ENCODE measurements at regions not wholly inside any gene's neighbourhood (a gene's known extent, or its start where the extent isn't known, plus 50 kb on each side); places are given as distances from the start of the nearest gene placed in this dataset.

DNA sequence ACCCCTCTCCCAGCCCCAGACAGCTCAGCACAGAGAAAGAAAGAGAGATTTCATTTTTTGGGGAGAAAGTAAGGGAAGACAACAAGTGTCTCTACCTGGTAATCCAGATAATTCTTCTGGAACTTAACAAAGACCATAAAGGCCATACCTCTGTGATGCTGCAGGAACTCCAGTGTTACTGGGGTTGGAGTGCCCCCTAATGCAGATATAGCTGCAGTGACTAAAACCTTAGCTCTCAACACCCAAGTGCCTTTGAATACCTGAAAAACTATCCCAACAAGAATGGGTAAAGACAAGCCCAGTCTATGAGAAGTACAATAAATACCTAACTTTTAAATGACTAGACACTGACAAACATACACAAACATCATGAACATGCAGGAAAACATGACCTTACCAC lies 365.3 kb upstream of the PTCHD4 start:
- TF ChIP-seq, protein P1, sequence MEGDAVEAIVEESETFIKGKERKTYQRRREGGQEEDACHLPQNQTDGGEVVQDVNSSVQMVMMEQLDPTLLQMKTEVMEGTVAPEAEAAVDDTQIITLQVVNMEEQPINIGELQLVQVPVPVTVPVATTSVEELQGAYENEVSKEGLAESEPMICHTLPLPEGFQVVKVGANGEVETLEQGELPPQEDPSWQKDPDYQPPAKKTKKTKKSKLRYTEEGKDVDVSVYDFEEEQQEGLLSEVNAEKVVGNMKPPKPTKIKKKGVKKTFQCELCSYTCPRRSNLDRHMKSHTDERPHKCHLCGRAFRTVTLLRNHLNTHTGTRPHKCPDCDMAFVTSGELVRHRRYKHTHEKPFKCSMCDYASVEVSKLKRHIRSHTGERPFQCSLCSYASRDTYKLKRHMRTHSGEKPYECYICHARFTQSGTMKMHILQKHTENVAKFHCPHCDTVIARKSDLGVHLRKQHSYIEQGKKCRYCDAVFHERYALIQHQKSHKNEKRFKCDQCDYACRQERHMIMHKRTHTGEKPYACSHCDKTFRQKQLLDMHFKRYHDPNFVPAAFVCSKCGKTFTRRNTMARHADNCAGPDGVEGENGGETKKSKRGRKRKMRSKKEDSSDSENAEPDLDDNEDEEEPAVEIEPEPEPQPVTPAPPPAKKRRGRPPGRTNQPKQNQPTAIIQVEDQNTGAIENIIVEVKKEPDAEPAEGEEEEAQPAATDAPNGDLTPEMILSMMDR (conservative IDR thresholded peaks at IDR 0.05; ENCODE audit: low read depth, low read length): peak; percentile 50; the same call in 1 of the 2 replicates
- TF ChIP-seq EZH2 (IDR thresholded peaks at IDR 0.05; ENCODE audit: low read length, unreplicated experiment): no peak
- TF ChIP-seq EZH2phosphoT487 (IDR thresholded peaks at IDR 0.05; ENCODE audit: borderline replicate concordance, low read length): no peak
- peak; percentile 55; the same call in 1 of the 2 replicates for ATAC-seq
- CTCF ChIA-PET: interaction anchor here (1.2 kb wide), 1 partner anchor 388 kb away, joined by 6 read pairs; no protein-coding TSS in a partner anchor

DNA sequence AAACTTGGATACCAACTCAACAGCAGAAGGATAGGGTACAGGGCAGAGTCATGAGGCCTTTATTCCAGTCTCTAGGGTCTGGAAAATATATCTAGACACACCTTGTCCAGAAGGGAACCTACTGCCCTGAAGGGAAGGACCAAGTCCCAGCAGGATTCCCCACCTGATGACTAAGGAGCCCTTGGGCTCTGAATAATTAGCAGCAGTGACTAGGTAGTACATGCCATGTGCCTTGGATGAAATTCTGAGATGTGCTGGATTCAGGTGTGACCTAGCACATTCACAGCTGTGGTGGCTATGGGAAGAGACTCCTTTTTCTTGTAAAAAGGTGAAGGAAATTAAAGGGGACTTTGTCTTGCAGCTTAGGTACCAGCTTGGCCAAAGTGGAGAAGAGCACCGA lies 364.3 kb upstream of the PTCHD4 start:
- H3K9me2 ChIP-seq (replicated peaks; ENCODE audit: low read length): no peaks in the 10 kb centered on the region
- no peaks in the 10 kb centered on the region for H3K79me2 ChIP-seq (ENCODE audit: low read length)
- CTCF ChIA-PET: no interaction called here
- H3K36me3 ChIP-seq (ENCODE audit: low read depth, low read length): no peaks in the 10 kb centered on the region
- POLR2A ChIA-PET (ENCODE audit: unreplicated experiment): no interaction called here
- H4K20me1 ChIP-seq (ENCODE audit: low read length): no peaks in the 10 kb centered on the region
- no peak overlapping the region for H3K4me2 ChIP-seq (ENCODE audit: low read length)
- no peak overlapping the region for H2AFZ ChIP-seq (ENCODE audit: low read length)
- no peak overlapping the region for H3K4me3 ChIP-seq (ENCODE audit: low read length)
- H3K27me3 ChIP-seq (ENCODE audit: low read length): no peaks in the 10 kb centered on the region
- no peaks in the 10 kb centered on the region for H3K9me3 ChIP-seq (ENCODE audit: low read length)
- BruUV-seq (replicated peaks): no TSS peak
- H3K4me1 ChIP-seq (ENCODE audit: insufficient read depth, low read length): no peaks in the 10 kb centered on the region
- no peak overlapping the region for H3K9ac ChIP-seq (ENCODE audit: low read length)
- intact Hi-C loops (cut with micrococcal nuclease): no loop called here
- H3F3A ChIP-seq (ENCODE audit: low read length, unreplicated experiment): no peaks in the 10 kb centered on the region
- DNase-seq (peak; percentile 5), ATAC-seq (no peak)
- TF ChIP-seq EZH2 (IDR thresholded peaks at IDR 0.05; ENCODE audit: low read length, unreplicated experiment): no peak
- TF ChIP-seq, protein P1 (conservative IDR thresholded peaks at IDR 0.05; ENCODE audit: low read depth, low read length): no peak
- no peak for TF ChIP-seq EZH2phosphoT487 (IDR thresholded peaks at IDR 0.05; ENCODE audit: borderline replicate concordance, low read length)
- H3K27ac ChIP-seq (ENCODE audit: low read length): no peak overlapping the region

More for the DNA sequence above, 365.3 kb upstream of the PTCHD4 start:
- H3K27ac ChIP-seq (ENCODE audit: low read length): no peak overlapping the region
- no peaks in the 10 kb centered on the region for H3K9me2 ChIP-seq (replicated peaks; ENCODE audit: low read length)
- H2AFZ ChIP-seq (ENCODE audit: low read length): no peak overlapping the region
- H3K9ac ChIP-seq (ENCODE audit: low read length): no peak overlapping the region
- no TSS peak for BruUV-seq (replicated peaks)
- H3K79me2 ChIP-seq (ENCODE audit: low read length): no peaks in the 10 kb centered on the region
- no peaks in the 10 kb centered on the region for H3K9me3 ChIP-seq (ENCODE audit: low read length)
- no peaks in the 10 kb centered on the region for H3K4me1 ChIP-seq (ENCODE audit: insufficient read depth, low read length)
- intact Hi-C loops (cut with micrococcal nuclease): loop anchor here (2.0 kb wide), 1 partner anchor 389 kb away; no protein-coding TSS in a partner anchor
- DNase-seq: peak; percentile 41
- no peaks in the 10 kb centered on the region for H3K27me3 ChIP-seq (ENCODE audit: low read length)
- H3K36me3 ChIP-seq (ENCODE audit: low read depth, low read length): no peaks in the 10 kb centered on the region
- no peak overlapping the region for H3K4me2 ChIP-seq (ENCODE audit: low read length)
- no peak overlapping the region for H3K4me3 ChIP-seq (ENCODE audit: low read length)
- POLR2A ChIA-PET (ENCODE audit: unreplicated experiment): no interaction called here
- H4K20me1 ChIP-seq (ENCODE audit: low read length): no peaks in the 10 kb centered on the region
- no peaks in the 10 kb centered on the region for H3F3A ChIP-seq (ENCODE audit: low read length, unreplicated experiment)

DNA sequence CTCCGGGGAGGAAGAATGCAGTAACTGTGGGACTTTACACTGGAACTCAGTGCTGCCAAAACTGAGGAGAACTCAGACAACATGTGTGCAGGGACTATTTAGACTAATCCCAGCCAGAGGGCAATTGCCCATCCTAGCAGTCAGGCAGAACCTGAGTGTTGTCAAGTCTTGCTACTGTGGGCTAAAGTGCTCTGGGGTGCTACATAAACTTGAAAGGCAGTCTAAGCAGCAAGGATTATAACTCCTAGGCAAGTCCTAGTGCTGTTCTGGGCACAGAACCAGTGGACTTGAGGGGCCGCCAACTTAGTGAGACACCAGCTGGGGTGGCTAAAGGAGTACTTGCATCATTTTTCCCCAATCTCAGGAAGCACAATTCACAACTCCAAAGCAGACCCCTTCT lies 363.8 kb upstream of the PTCHD4 start:
- Histone ChIP-seq H3K4me1 (ENCODE audit: insufficient read depth, low read length) (no peaks in the 10 kb centered on the region), H3K9ac (ENCODE audit: low read length) (no peak overlapping the region), H4K20me1 (ENCODE audit: low read length) (no peaks in the 10 kb centered on the region), H3K4me3 (ENCODE audit: low read length) (no peak overlapping the region), H2AFZ (ENCODE audit: low read length) (no peak overlapping the region), H3F3A (ENCODE audit: low read length, unreplicated experiment) (no peaks in the 10 kb centered on the region), H3K79me2 (ENCODE audit: low read length) (no peaks in the 10 kb centered on the region), H3K27ac (ENCODE audit: low read length) (no peak overlapping the region), H3K9me2 (replicated peaks; ENCODE audit: low read length) (no peaks in the 10 kb centered on the region), H3K4me2 (ENCODE audit: low read length) (no peak overlapping the region), H3K36me3 (ENCODE audit: low read depth, low read length) (no peaks in the 10 kb centered on the region), H3K27me3 (ENCODE audit: low read length) (no peaks in the 10 kb centered on the region), H3K9me3 (ENCODE audit: low read length) (no peaks in the 10 kb centered on the region)
- POLR2A ChIA-PET (ENCODE audit: unreplicated experiment): no interaction called here
- CTCF ChIA-PET: no interaction called here
- intact Hi-C loops (cut with micrococcal nuclease): no loop called here
- DNase-seq (no peak), ATAC-seq (no peak)
- BruUV-seq (replicated peaks): no TSS peak
- TF ChIP-seq, protein P1 (conservative IDR thresholded peaks at IDR 0.05; ENCODE audit: low read depth, low read length): no peak
- TF ChIP-seq EZH2 (IDR thresholded peaks at IDR 0.05; ENCODE audit: low read length, unreplicated experiment): no peak
- no peak for TF ChIP-seq EZH2phosphoT487 (IDR thresholded peaks at IDR 0.05; ENCODE audit: borderline replicate concordance, low read length)

Measured in PC-3 (cell line).